ENCODE measurements at regions not wholly inside any gene's neighbourhood (a gene's known extent, or its start where the extent isn't known, plus 50 kb on each side); places are given as distances from the start of the nearest gene placed in this dataset.
"Not testable (repeated sequence)": the region's sequence is repeated elsewhere in the genome, so short reads cannot be mapped to it uniquely, and the experiment has no call there.

DNA sequence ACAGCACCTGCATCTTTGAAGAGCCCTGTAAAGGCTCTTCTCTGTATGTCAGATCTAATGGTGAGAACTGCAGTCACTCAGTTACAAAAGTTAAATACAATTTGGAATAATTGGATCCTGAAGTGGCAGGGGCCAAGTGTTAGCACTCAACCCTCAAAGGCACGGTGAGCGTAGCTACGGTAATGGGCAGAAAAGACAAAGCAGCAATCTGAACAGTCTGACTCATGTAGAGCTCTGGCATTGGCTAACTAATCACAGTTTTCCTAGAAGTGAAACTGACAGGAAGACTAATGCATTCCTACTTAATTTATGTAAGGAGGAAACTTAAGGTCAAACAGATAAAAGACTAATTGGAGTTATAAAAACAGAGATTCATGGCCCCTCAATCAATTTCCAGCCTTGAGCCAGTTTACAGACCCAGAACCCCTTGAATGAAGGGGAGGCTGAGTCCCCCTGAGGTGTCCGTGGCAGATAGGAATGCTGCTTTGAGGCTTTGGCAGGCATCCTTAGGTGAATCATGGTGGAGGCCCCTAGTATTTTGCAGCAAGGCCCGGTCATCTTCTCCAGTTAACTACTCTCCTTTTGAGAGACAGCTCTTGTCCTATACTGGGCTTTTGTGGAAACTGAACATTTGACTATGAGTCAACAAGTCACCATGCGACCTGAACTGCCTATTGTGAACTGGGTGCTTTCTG lies 450.7 kb downstream of the ZNF33B start:
- H3K4me1 ChIP-seq (ENCODE audit: insufficient read depth, low read length); POLR2A ChIA-PET (ENCODE audit: partially characterized antibody); H3K27me3 ChIP-seq (ENCODE audit: insufficient read depth, low read length); H3K4me1 Mint-ChIP-seq; CTCF ChIA-PET (ENCODE audit: partially characterized antibody); H3K36me3 Mint-ChIP-seq; DNase-seq; H3K27ac Mint-ChIP-seq; H3K9me3 ChIP-seq (ENCODE audit: control insufficient read depth in 1 of 2, low read length in 2 of 2); intact Hi-C loops (cut with micrococcal nuclease); H3K4me3 ChIP-seq (ENCODE audit: low read length in 2 of 2); H3K9me3 Mint-ChIP-seq; H3K27ac ChIP-seq (ENCODE audit: low read depth, low read length); H3K4me3 Mint-ChIP-seq; H3K36me3 ChIP-seq (ENCODE audit: insufficient read depth, low read length): not testable (repeated sequence)
- peaks cover 1 to 12% of the 10 kb centered on the region in 2 donors for H3K27me3 Mint-ChIP-seq

DNA sequence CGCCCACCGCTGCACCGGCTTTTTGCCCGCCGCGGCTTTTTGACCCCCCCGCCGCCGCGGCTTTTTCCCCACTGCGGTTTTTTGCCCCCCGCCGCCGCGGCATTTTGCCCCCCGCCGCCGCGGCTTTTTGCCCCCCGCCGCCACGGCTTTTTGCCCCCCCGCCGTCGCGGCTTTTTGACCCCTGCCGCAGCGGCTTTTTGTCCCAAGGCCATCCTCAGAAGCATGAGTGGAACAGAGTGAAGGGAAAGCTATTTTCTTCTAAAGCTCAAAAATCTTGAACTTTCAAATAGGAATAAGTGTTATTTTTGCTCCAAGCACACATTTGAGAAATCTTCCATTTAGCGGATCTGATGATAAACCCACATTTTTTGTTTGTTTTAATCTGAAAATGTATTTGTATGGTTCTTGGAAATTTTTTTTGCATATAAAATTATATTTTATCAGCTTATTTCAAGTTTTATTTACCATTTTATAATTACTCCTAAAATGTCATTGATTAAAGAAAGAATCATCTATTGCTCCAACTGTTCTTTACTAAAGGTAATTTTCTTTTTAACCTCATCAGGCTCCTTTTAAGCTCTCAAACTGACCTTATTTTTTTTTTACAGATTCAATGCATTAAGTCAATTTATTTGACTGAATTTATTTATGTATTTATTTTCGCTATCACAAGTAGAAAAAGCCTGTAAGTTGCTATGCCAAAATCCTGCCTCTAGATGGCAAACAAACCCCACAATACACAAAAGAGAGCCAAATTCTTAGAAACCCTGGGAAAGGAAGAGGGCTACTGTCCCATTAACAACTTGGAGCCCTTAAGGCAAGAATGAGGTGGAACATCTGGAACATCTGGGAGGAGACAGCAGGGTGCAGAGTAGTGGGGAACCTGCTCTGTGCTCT lies 460.3 kb downstream of the ZNF33B start:
- H3K4me3 ChIP-seq (ENCODE audit: low read length in 2 of 2); intact Hi-C loops (cut with micrococcal nuclease); H3K36me3 ChIP-seq (ENCODE audit: insufficient read depth, low read length); H3K9me3 ChIP-seq (ENCODE audit: control insufficient read depth in 1 of 2, low read length in 2 of 2); POLR2A ChIA-PET (ENCODE audit: partially characterized antibody); H3K27me3 ChIP-seq (ENCODE audit: insufficient read depth, low read length); H3K4me1 Mint-ChIP-seq; H3K27ac ChIP-seq (ENCODE audit: low read depth, low read length); H3K4me1 ChIP-seq (ENCODE audit: insufficient read depth, low read length); H3K36me3 Mint-ChIP-seq: not testable (repeated sequence)
- Mint-ChIP-seq H3K27me3 (peaks cover 32 to 41% of the 10 kb centered on the region in 2 donors), H3K9me3 (peaks cover 2 to 30% (median 14%) of the 10 kb centered on the region in 8 donors), H3K4me3 (peak overlapping the region in 7 of 8 donors; percentile 39 to 83 (median 56)), H3K27ac (peak overlapping the region in 2 of 7 donors; percentile 77 to 90)
- peak in 2 of 5 donors; percentile 12 to 13 for DNase-seq
- CTCF ChIA-PET (ENCODE audit: partially characterized antibody) = interaction anchor here (0.7 kb wide), 1 partner anchor 927 kb away, joined by 4 read pairs; no protein-coding TSS in a partner anchor

DNA sequence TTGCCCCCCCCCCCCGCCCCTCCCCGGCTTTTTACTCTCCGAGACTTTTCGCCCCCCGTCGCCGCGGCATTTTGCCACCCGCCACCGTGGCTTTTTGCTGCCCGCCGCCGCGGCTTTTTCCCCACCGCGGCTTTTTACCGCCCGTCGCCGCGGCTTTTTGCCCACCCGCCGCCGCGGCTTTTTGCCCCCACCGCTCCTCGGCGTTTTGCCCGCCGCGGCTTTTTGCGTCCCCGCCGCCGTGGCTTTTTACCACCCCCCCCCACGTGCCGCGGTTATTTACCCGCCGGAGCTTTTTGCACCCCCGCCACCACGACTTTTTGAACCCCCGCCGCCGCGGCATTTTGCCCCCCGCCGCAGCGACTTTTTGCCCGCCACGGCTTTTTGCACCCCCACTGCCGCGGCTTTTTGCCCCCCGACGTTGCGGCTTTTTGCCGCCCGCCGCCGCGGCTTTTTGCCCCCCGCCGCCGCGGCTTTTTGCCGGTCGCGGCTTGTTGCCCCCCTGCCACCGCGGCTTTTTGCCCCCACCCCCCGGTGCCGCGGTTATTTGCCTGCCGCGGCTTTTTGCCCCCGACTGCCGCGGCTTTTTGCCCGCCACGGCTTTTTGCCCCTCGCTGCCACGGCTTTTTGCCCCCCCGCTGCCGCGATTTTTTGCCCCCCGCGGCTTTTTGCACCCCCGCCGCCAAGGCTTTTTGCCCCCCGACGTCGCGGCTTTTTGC lies 461.1 kb downstream of the ZNF33B start:
- Histone ChIP-seq H3K27ac (ENCODE audit: low read depth, low read length) (no peak overlapping the region), H3K4me1 (ENCODE audit: insufficient read depth, low read length) (no peaks in the 10 kb centered on the region), H3K36me3 (ENCODE audit: insufficient read depth, low read length) (no peaks in the 10 kb centered on the region), H3K27me3 (ENCODE audit: insufficient read depth, low read length) (no peaks in the 10 kb centered on the region), H3K9me3 (ENCODE audit: control insufficient read depth in 1 of 2, low read length in 2 of 2) (no peaks in the 10 kb centered on the region), H3K4me3 (ENCODE audit: low read length in 2 of 2) (no peak overlapping the region)
- Mint-ChIP-seq H3K27ac (no peak overlapping the region), H3K4me3 (peak overlapping the region in 5 of 8 donors; percentile 37 to 61 (median 51)), H3K9me3 (peaks cover 2 to 33% (median 20%) of the 10 kb centered on the region in 8 donors), H3K4me1 (peaks cover 0 to 2% (median 0%) of the 10 kb centered on the region in 4 donors), H3K36me3 (peaks cover 3 to 9% of the 10 kb centered on the region in 2 donors), H3K27me3 (peaks cover 29 to 36% of the 10 kb centered on the region in 2 donors)
- intact Hi-C loops (cut with micrococcal nuclease) = no loop called here
- CTCF ChIA-PET (ENCODE audit: partially characterized antibody) = no interaction called here
- no peak for DNase-seq
- POLR2A ChIA-PET (ENCODE audit: partially characterized antibody) = no interaction called here

DNA sequence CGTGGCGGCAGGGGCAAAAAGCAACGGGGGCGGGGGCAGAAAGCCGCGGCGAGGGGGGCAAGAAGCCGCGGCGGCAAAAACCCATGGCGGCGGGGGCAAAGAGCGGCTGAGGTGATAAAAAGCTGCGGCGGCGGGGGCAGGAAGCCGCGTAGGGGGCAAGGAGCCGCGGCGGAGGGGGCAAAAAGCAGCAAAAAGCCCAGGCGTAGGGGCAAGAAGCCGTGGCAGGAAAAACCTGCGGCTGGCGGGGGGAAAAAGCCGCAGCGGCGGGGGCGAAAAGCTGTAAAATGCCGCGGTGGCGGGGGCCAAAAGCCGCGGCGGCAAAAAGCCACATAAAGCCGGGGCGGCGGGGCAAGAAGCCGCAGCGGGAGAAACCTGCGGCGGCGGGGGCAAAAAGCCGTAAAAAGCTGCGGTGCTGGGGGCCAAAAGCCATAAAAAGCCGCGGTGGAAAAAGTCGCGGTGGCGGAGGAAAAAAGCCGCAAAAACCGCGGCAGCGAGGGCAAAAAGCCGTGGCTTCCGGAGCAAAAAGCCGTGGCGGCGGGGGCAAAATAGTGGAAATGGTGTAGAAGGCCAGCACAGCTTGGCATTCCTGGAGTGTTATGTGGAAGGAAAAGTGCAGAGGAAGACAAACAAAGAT lies 487.8 kb downstream of the ZNF33B start:
- Mint-ChIP-seq H3K4me1 (peaks cover 0 to 2% (median 0%) of the 10 kb centered on the region in 4 donors), H3K36me3 (peaks cover 2 to 4% of the 10 kb centered on the region in 2 donors), H3K27me3 (peaks cover 0 to 3% of the 10 kb centered on the region in 2 donors), H3K27ac (no peak overlapping the region), H3K9me3 (peaks cover 3 to 37% (median 22%) of the 10 kb centered on the region in 8 donors), H3K4me3 (no peak overlapping the region)
- no peak for DNase-seq
- Histone ChIP-seq H3K27me3 (ENCODE audit: insufficient read depth, low read length) (no peaks in the 10 kb centered on the region), H3K27ac (ENCODE audit: low read depth, low read length) (no peak overlapping the region), H3K4me1 (ENCODE audit: insufficient read depth, low read length) (no peaks in the 10 kb centered on the region), H3K9me3 (ENCODE audit: control insufficient read depth in 1 of 2, low read length in 2 of 2) (no peaks in the 10 kb centered on the region), H3K4me3 (ENCODE audit: low read length in 2 of 2) (no peak overlapping the region), H3K36me3 (ENCODE audit: insufficient read depth, low read length) (no peaks in the 10 kb centered on the region)
- ChIA-PET POLR2A (ENCODE audit: partially characterized antibody) (no interaction called here), CTCF (ENCODE audit: partially characterized antibody) (no interaction called here)
- intact Hi-C loops (cut with micrococcal nuclease) = no loop called here

DNA sequence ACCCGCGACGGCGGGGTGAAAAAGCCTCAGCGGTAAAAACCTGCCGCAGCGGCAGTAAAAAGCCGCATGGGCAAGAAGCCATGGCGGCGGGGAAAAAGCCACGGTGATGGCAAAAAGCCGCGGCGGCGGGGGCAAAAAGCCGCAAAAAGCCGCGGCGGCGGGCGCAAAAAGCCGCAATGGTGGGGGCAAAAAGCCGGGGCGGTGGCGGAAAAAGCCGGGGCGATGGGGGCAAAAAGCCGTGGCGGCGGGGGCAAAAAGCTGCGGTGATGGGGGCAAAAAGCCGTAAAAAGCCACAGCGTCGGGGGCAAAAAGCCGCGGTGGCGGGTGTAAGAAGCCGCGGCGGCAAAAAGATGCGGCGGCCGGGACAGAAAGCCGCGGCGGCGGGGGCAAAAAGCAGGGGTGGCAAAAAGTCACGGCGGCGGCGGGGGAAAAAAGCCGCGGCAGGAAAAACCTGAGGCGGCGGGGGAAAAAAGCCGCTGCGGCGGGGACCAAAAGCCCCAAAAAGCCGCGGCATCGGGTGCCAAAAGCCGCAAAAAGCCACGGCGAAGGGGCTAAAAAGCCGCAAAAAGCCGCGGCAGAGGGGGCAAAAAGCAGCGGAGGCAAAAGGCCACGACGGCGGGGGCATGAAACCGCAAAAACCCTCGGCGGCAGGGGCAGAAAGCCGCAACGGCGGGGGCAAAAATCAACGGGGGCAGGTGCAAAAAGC lies 488.5 kb downstream of the ZNF33B start:
- Histone ChIP-seq H3K27ac (ENCODE audit: low read depth, low read length) (no peak overlapping the region), H3K4me3 (ENCODE audit: low read length in 2 of 2) (no peak overlapping the region), H3K4me1 (ENCODE audit: insufficient read depth, low read length) (no peaks in the 10 kb centered on the region), H3K9me3 (ENCODE audit: control insufficient read depth in 1 of 2, low read length in 2 of 2) (no peaks in the 10 kb centered on the region), H3K36me3 (ENCODE audit: insufficient read depth, low read length) (no peaks in the 10 kb centered on the region), H3K27me3 (ENCODE audit: insufficient read depth, low read length) (no peaks in the 10 kb centered on the region)
- H3K36me3 Mint-ChIP-seq = peaks cover 2 to 4% of the 10 kb centered on the region in 2 donors
- intact Hi-C loops (cut with micrococcal nuclease) = no loop called here
- POLR2A ChIA-PET (ENCODE audit: partially characterized antibody) = no interaction called here
- no peak overlapping the region for H3K27ac Mint-ChIP-seq
- H3K4me1 Mint-ChIP-seq = peaks cover 0 to 2% (median 0%) of the 10 kb centered on the region in 4 donors
- H3K4me3 Mint-ChIP-seq = no peak overlapping the region
- CTCF ChIA-PET (ENCODE audit: partially characterized antibody) = no interaction called here
- H3K9me3 Mint-ChIP-seq = peaks cover 3 to 35% (median 22%) of the 10 kb centered on the region in 8 donors
- DNase-seq = no peak
- peaks cover 0 to 3% of the 10 kb centered on the region in 2 donors for H3K27me3 Mint-ChIP-seq

DNA sequence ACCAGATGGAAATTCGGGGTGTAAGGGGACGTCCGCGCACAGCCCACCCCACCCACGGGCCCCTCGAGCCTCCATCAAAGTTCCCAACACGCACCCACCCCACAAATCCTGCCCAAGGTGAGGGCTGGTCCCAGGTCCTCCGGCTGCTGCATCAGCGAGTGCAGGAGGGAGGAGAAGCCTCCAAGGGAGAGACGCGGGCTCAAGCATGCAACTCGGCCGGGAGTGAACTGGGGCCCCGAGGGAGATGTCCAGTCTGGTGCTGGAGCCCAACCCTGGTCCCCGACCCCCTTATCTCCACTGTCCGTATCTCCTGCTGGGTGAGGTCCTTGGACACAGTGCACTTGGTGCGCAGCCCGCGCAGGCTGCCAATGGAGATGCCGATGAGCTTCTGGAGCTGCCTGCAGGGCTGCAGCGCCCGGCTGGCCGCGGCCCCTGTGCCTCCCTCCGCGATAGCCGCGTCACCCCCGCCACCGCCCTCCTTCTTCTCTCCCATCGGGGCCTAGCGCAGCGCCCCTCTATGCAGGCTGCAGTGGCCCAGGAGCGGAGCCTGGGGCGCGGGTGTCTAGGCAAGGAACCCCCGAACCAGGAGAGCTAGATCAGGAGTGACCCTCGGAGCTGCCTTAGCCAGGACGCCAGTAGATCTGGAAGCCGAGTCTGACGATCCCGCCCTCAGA lies 489.2 kb downstream of the ZNF33B start:
- H3K4me3 Mint-ChIP-seq = no peak overlapping the region
- peaks cover 2 to 4% of the 10 kb centered on the region in 2 donors for H3K36me3 Mint-ChIP-seq
- Histone ChIP-seq H3K4me1 (ENCODE audit: insufficient read depth, low read length) (no peaks in the 10 kb centered on the region), H3K27me3 (ENCODE audit: insufficient read depth, low read length) (no peaks in the 10 kb centered on the region), H3K4me3 (ENCODE audit: low read length in 2 of 2) (no peak overlapping the region), H3K36me3 (ENCODE audit: insufficient read depth, low read length) (no peaks in the 10 kb centered on the region), H3K9me3 (ENCODE audit: control insufficient read depth in 1 of 2, low read length in 2 of 2) (no peaks in the 10 kb centered on the region), H3K27ac (ENCODE audit: low read depth, low read length) (no peak overlapping the region)
- no peak overlapping the region for H3K27ac Mint-ChIP-seq
- DNase-seq = no peak
- H3K4me1 Mint-ChIP-seq = peaks cover 0 to 2% (median 0%) of the 10 kb centered on the region in 4 donors
- peaks cover 0 to 3% of the 10 kb centered on the region in 2 donors for H3K27me3 Mint-ChIP-seq
- intact Hi-C loops (cut with micrococcal nuclease) = no loop called here
- H3K9me3 Mint-ChIP-seq = peaks cover 3 to 41% (median 27%) of the 10 kb centered on the region in 8 donors
- CTCF ChIA-PET (ENCODE audit: partially characterized antibody) = no interaction called here
- POLR2A ChIA-PET (ENCODE audit: partially characterized antibody) = no interaction called here

All from CD4-positive, alpha-beta memory T cell (primary cell).